Heart right ventricle (tissue), 16 donors: ENCODE measurements at regions not wholly inside any gene's neighbourhood (a gene's known extent, or its start where the extent isn't known, plus 50 kb on each side); places are given as distances from the start of the nearest gene placed in this dataset.

Source experiments
- ATAC-seq, 8 donors: fragments of 200-7000 bp; cut with Tn5 transposase; one replicate each; pipeline ENCODE4 v1.9.1; 2020; ENCODE audit warnings: mild to moderate bottlenecking in 8 of 8, moderate library complexity in 8 of 8, moderate number of reproducible peaks in 1 of 8
- DNase-seq, 2 donors: peaks; one replicate each; pipeline ENCODE4 v3.0.0-alpha.2; 2020
- H3K27ac ChIP-seq, 10 donors: fragments of 200-600 bp; sonication (generic) in 2 of 10; one replicate each; pipeline versions ENCODE4 v1.5.0 to v1.8.0; 2020 to 2022; ENCODE audit warnings: mild to moderate bottlenecking in 3 of 10
- H3K27me3 ChIP-seq, 7 donors: fragments of 200-600 bp; one replicate each; pipeline ENCODE4 v1.8.0; 2021 to 2022; ENCODE audit warnings: mild to moderate bottlenecking in 2 of 7
- H3K36me3 ChIP-seq, 9 donors: fragments of 200-600 bp; sonication (generic) in 1 of 9; one replicate each; pipeline versions ENCODE4 v1.5.0 to v1.8.0; 2020 to 2022; ENCODE audit warnings: mild to moderate bottlenecking in 2 of 9
- H3K4me1 ChIP-seq, 9 donors: fragments of 200-600 bp; sonication (generic) in 1 of 9; one replicate each; pipeline versions ENCODE4 v1.5.0 to v1.8.0; 2020 to 2022; ENCODE audit warnings: mild to moderate bottlenecking in 4 of 9
- H3K4me3 ChIP-seq, 10 donors: fragments of 200-600 bp; sonication (generic) in 2 of 10; one replicate each; pipeline versions ENCODE4 v1.5.0 to v1.8.0; 2020 to 2022; ENCODE audit warnings: mild to moderate bottlenecking in 7 of 10, moderate library complexity in 2 of 10
- H3K9me3 ChIP-seq, 11 donors: fragments of 200-600 bp in 10 of 11; sonication (generic) in 2 of 11; one replicate each; pipeline versions ENCODE4 v1.5.0 to v1.8.0; 2013 to 2022; ENCODE audit warnings: mild to moderate bottlenecking in 2 of 11, control low read depth in 1 of 11, moderate library complexity in 1 of 11
- CTCF ChIP-seq, 9 donors: fragments of 200-600 bp; sonication (generic) in 2 of 9; IDR thresholded peaks; one replicate each; pipeline versions ENCODE4 v1.5.0 to v1.8.0; 2021 to 2022; ENCODE audit warnings: antibody characterized with exemption in 9 of 9, mild to moderate bottlenecking in 5 of 9, moderate library complexity in 1 of 9
- WGBS, 2 donors: extraction: QIAGEN DNeasy Blood & Tissue Kit; methylation state at CpG; one replicate each; pipeline ENCODE4 v1.1.7; 2013; ENCODE audit warnings: inconsistent platforms in 1 of 2; 5-methylcytosine and 5-hydroxymethylcytosine counted together
- intact Hi-C, 10 donors: fragments of 100-400 bp; cut with DNase I; formaldehyde crosslinking; loops; one replicate each; pipeline versions ENCODE4 v1.11.1 to v1.14.2; 2022
- donor health status: Arrhythmogenic right ventricular cardiomyopathy.
- donor health status: ischemic (EF 13 %, LVEDD 7.1; RV severe dilation, severe dysfunction).
- donor health status: healthy with polysubstance abuse.
- donor health status: DM: no; HTN: yes; CAD: no.
- donor health status: DM: no; HTN: no; CAD: no.
- donor health status: ischemic (EF 25% LVEDD 6.9; RV normal size, moderate dysfunction).
- donor health status: ischemic (EF 25% LVEDD 5.7; RV mildly dilated, moderate dysfunction).
- donor health status: healthy.
- donor health status: DM: yes; HTN: yes; CAD: no.
- donor health status: Ischemic cardiomyopathy.
- donor health status: ischemic (EF 35%, LVEDD 5.7; RV mildly dilated, moderate dysfunction).
- donor health status: nonischemic (EF 11% LVEDD 7.7; RV severe dilation, severe dysfunction).
- donor health status: DM: yes; HTN: yes; CAD: no.
- donor health status: PGD.
- donor health status: ischemic (EF 29% LVEDD 5.4; RV normal size, mild dysfunction).
- donor health status: nonischemic (EF 23%, LVEDD 6.1; RV moderate dilation, normal function).

- TF ChIP-seq CTCF (IDR thresholded peaks at IDR 0.05): no peak
- intact Hi-C loops: no loop called here
Measured at GRCh38 chr16:9417898-9418297, 326.5 kb downstream of the HAPSTR1 start.

GRCh38 chr16:9419161-9419560, 327.7 kb downstream of the HAPSTR1 start:
- Histone ChIP-seq H3K27me3 (no peaks in the 10 kb centered on the region), H3K4me1 (peaks cover 0 to 11% (median 0%) of the 10 kb centered on the region in 9 donors), H3K9me3 (peaks cover 0 to 18% (median 0%) of the 10 kb centered on the region in 11 donors), H3K4me3 (no peak overlapping the region), H3K27ac (no peak overlapping the region), H3K36me3 (no peaks in the 10 kb centered on the region)
- 64 to 67% methylated on average over 3 of the region's 3 CpGs for WGBS, 2 donors
- intact Hi-C loops: no loop called here
- ATAC-seq (peak in 1 of 8 donors; percentile 63), DNase-seq (no peak)
- no peak for TF ChIP-seq CTCF (IDR thresholded peaks at IDR 0.05)

More at GRCh38 chr16:9417898-9418297, 326.5 kb downstream of the HAPSTR1 start:
- DNase-seq (no peak), ATAC-seq (no peak)
- H3K36me3 ChIP-seq: no peaks in the 10 kb centered on the region
- H3K27ac ChIP-seq: no peak overlapping the region
- no peak overlapping the region for H3K4me3 ChIP-seq
- H3K9me3 ChIP-seq: peaks cover 0 to 18% (median 0%) of the 10 kb centered on the region in 11 donors
- no peaks in the 10 kb centered on the region for H3K27me3 ChIP-seq
- H3K4me1 ChIP-seq: peaks cover 0 to 7% (median 0%) of the 10 kb centered on the region in 9 donors
- 67 to 95% methylated on average over 2 of the region's 2 CpGs for WGBS, 2 donors

DNA sequence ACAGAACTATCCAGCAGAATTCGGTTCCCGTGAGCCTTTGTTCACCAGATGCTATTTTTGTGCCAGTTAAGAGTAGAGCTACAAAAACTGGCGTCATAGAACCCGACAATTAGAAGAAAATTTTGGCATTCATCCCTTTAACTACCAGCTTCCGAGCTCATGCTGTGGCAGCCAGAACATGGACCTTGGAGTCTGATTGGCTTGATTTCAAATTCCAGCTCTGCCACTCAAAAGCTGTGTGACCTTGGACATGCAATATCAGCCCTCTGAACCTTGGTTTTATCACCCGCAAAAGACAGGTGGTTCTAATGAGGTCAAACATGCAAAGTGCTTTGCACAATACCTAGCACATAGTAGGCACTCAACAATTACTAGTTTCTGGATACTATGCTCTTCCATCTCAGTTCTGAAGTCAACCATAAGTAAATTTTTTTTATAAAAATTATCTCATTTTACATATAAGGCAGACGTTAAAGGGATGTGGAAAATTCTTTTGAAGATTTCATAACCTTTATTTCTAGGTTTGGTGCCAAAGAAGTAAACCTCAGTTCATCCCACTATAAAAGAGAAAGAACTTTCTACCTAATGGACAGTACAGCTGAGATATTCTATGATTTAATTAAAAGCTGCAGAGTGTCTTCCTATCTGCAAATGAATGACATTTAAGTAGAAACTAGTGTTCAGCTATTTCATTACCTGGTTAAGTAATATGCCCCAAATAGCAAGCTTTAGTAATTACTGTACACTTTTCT, 331.5 kb downstream of the HAPSTR1 start:
- ATAC-seq (peak; percentile 49 to 89 (median 84)), DNase-seq (peak in 1 of 2 donors; percentile 40)
- Histone ChIP-seq H3K27me3 (no peaks in the 10 kb centered on the region), H3K36me3 (no peaks in the 10 kb centered on the region), H3K27ac (peak overlapping the region in 4 of 10 donors; percentile 14 to 57 (median 48)), H3K4me3 (no peak overlapping the region), H3K4me1 (peaks cover 0 to 11% (median 0%) of the 10 kb centered on the region in 9 donors), H3K9me3 (peaks cover 0 to 4% (median 0%) of the 10 kb centered on the region in 11 donors)
- intact Hi-C loops: loop anchor here in 1 of 10 donors (2.0 kb wide), 1 partner anchor 50 kb away; no protein-coding TSS in a partner anchor
- TF ChIP-seq CTCF (IDR thresholded peaks at IDR 0.05): no peak
- 52 to 59% methylated on average over 7 of the region's 7 CpGs for WGBS, 2 donors

DNA sequence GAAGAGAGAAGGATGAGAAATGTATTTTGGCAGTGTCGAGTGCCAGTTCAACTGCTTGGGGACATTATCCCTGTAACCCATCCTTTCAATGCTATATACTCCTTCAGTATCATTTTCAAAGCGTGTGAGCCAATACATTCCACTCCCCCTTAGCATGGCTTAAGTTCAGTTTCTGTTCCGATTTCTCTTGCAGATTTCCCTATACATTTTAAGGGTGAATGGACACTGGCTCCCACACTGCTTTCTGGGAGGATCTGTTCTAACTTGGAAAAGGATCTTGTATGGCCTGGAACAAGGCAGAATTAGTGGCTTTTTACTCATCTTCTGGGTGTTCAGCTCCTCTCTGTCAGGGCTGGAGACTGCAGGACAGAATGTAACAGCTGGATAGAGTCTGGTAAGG, 333.8 kb downstream of the HAPSTR1 start:
- Histone ChIP-seq H3K27me3 (no peaks in the 10 kb centered on the region), H3K4me3 (no peak overlapping the region), H3K9me3 (peaks cover 0 to 4% (median 0%) of the 10 kb centered on the region in 11 donors), H3K36me3 (no peaks in the 10 kb centered on the region), H3K4me1 (peaks cover 0 to 11% (median 0%) of the 10 kb centered on the region in 9 donors), H3K27ac (peak overlapping the region in 3 of 10 donors; percentile 4 to 46 (median 32))
- ATAC-seq (peak in 1 of 8 donors; percentile 35), DNase-seq (no peak)
- no peak for TF ChIP-seq CTCF (IDR thresholded peaks at IDR 0.05)
- intact Hi-C loops: no loop called here
- WGBS, 2 donors: 46 to 53% methylated on average over 3 of the region's 3 CpGs
